ENCODE measurements at regions not wholly inside any gene's neighbourhood (a gene's known extent, or its start where the extent isn't known, plus 50 kb on each side); places are given as distances from the start of the nearest gene placed in this dataset.

GRCh38 chr3:72543246-72543645 lies 305.0 kb downstream of the SHQ1 start:
- TF ChIP-seq EZH2phosphoT487 (IDR thresholded peaks at IDR 0.05; ENCODE audit: low read length) (no peak), EZH2 (optimal IDR thresholded peaks at IDR 0.05; ENCODE audit: low read depth, low read length) (no peak), CTCF (IDR thresholded peaks at IDR 0.05; ENCODE audit: low read length) (no peak)
- Histone ChIP-seq H4K20me1 (ENCODE audit: insufficient read depth, low read length) (no peaks in the 10 kb centered on the region), H3K9ac (ENCODE audit: low read length) (no peak overlapping the region), H3K9me2 (replicated peaks; ENCODE audit: insufficient read depth, low read length) (no peaks in the 10 kb centered on the region), H3K4me2 (ENCODE audit: low read depth, low read length) (no peak overlapping the region), H3K79me2 (ENCODE audit: low read length) (no peaks in the 10 kb centered on the region), H3K36me3 (replicated peaks; ENCODE audit: insufficient read depth, low read length) (no peaks in the 10 kb centered on the region), H3K4me3 (ENCODE audit: low read length) (no peak overlapping the region), H3F3A (ENCODE audit: insufficient read depth, low read length) (no peaks in the 10 kb centered on the region), H3K4me1 (ENCODE audit: low read length) (no peaks in the 10 kb centered on the region), H3K27ac (ENCODE audit: low read length) (no peak overlapping the region), H3K27me3 (replicated peaks; ENCODE audit: insufficient read depth, low read length) (no peaks in the 10 kb centered on the region), H2AFZ (ENCODE audit: low read length) (no peak overlapping the region), H3K9me3 (replicated peaks; ENCODE audit: insufficient read depth, low read length) (no peaks in the 10 kb centered on the region)
- DNase-seq, result no peak

- no peaks in the 10 kb centered on the region for H3K9me3 ChIP-seq (replicated peaks; ENCODE audit: insufficient read depth, low read length)
- no peak overlapping the region for H3K9ac ChIP-seq (ENCODE audit: low read length)
- TF ChIP-seq CTCF (IDR thresholded peaks at IDR 0.05; ENCODE audit: low read length), result no peak
- no peak for TF ChIP-seq EZH2phosphoT487 (IDR thresholded peaks at IDR 0.05; ENCODE audit: low read length)
- no peak for TF ChIP-seq EZH2 (optimal IDR thresholded peaks at IDR 0.05; ENCODE audit: low read depth, low read length)
- H3K27ac ChIP-seq (ENCODE audit: low read length), result no peak overlapping the region
- no peaks in the 10 kb centered on the region for H4K20me1 ChIP-seq (ENCODE audit: insufficient read depth, low read length)
- no peaks in the 10 kb centered on the region for H3K27me3 ChIP-seq (replicated peaks; ENCODE audit: insufficient read depth, low read length)
- H3F3A ChIP-seq (ENCODE audit: insufficient read depth, low read length), result no peaks in the 10 kb centered on the region
- no peak overlapping the region for H3K4me2 ChIP-seq (ENCODE audit: low read depth, low read length)
- no peak overlapping the region for H3K4me3 ChIP-seq (ENCODE audit: low read length)
- H3K79me2 ChIP-seq (ENCODE audit: low read length), result no peaks in the 10 kb centered on the region
- no peaks in the 10 kb centered on the region for H3K4me1 ChIP-seq (ENCODE audit: low read length)
- H3K36me3 ChIP-seq (replicated peaks; ENCODE audit: insufficient read depth, low read length), result no peaks in the 10 kb centered on the region
- H3K9me2 ChIP-seq (replicated peaks; ENCODE audit: insufficient read depth, low read length), result no peaks in the 10 kb centered on the region
- DNase-seq, result no peak
- H2AFZ ChIP-seq (ENCODE audit: low read length), result no peak overlapping the region
These were observed 305.5 kb downstream of the SHQ1 start for GRCh38 chr3:72542781-72543180.

- no peaks in the 10 kb centered on the region for H3K9me2 ChIP-seq (replicated peaks; ENCODE audit: insufficient read depth, low read length)
- no peaks in the 10 kb centered on the region for H3K27me3 ChIP-seq (replicated peaks; ENCODE audit: insufficient read depth, low read length)
- no peak overlapping the region for H3K4me3 ChIP-seq (ENCODE audit: low read length)
- no peak for DNase-seq
- no peak overlapping the region for H3K4me2 ChIP-seq (ENCODE audit: low read depth, low read length)
- H2AFZ ChIP-seq (ENCODE audit: low read length), result no peak overlapping the region
- no peaks in the 10 kb centered on the region for H3K9me3 ChIP-seq (replicated peaks; ENCODE audit: insufficient read depth, low read length)
- H3K4me1 ChIP-seq (ENCODE audit: low read length), result no peaks in the 10 kb centered on the region
- no peak overlapping the region for H3K9ac ChIP-seq (ENCODE audit: low read length)
- no peak for TF ChIP-seq EZH2 (optimal IDR thresholded peaks at IDR 0.05; ENCODE audit: low read depth, low read length)
- no peak for TF ChIP-seq CTCF (IDR thresholded peaks at IDR 0.05; ENCODE audit: low read length)
- TF ChIP-seq EZH2phosphoT487 (IDR thresholded peaks at IDR 0.05; ENCODE audit: low read length), result no peak
- H3F3A ChIP-seq (ENCODE audit: insufficient read depth, low read length), result no peaks in the 10 kb centered on the region
- no peak overlapping the region for H3K27ac ChIP-seq (ENCODE audit: low read length)
- H3K36me3 ChIP-seq (replicated peaks; ENCODE audit: insufficient read depth, low read length), result no peaks in the 10 kb centered on the region
- H4K20me1 ChIP-seq (ENCODE audit: insufficient read depth, low read length), result no peaks in the 10 kb centered on the region
- no peaks in the 10 kb centered on the region for H3K79me2 ChIP-seq (ENCODE audit: low read length)
These were observed 308.4 kb downstream of the SHQ1 start for GRCh38 chr3:72539856-72540255.
